D721Med (cell line): ENCODE measurements at regions not wholly inside any gene's neighbourhood (a gene's known extent, or its start where the extent isn't known, plus 50 kb on each side); places are given as distances from the start of the nearest gene placed in this dataset.

ENCODE experiments used
- DNase-seq: peaks from one replicate; pipeline ENCODE4 v3.0.0; 2011; ENCODE audit warnings: low spot score; ENCODE audit not compliant: insufficient read length
- FAIRE-seq: peaks from 2 replicates; lab custom pipeline; 2011; peaks lifted over from hg19 to GRCh38; lab: Jason Lieb, UNC
- CTCF ChIP-seq: IDR thresholded peaks from 2 replicates; pipeline ENCODE4 v1.5.1; 2012; ENCODE audit warnings: mild to moderate bottlenecking, control low read depth; ENCODE audit not compliant: insufficient read depth; ENCODE audit errors: missing control alignments

GRCh38 chr2:228269351-228269750, 87.9 kb upstream of the SPHKAP start:
- DNase-seq = no peak
- FAIRE-seq = no peak
- TF ChIP-seq CTCF = no peak

- FAIRE-seq (no peak), DNase-seq (no peak)
- no peak for TF ChIP-seq CTCF
Observed at GRCh38 chr2:228268756-228269155, 87.3 kb upstream of the SPHKAP start.

GRCh38 chr2:228268301-228268700, 86.8 kb upstream of the SPHKAP start:
- no peak for TF ChIP-seq CTCF
- no peak for DNase-seq
- no peak for FAIRE-seq

GRCh38 chr2:228263156-228263555, 81.7 kb upstream of the SPHKAP start:
- no peak for FAIRE-seq
- no peak for DNase-seq
- no peak for TF ChIP-seq CTCF

GRCh38 chr2:228261546-228261945, 80.1 kb upstream of the SPHKAP start:
- DNase-seq (no peak), FAIRE-seq (no peak)
- TF ChIP-seq CTCF = no peak

DNA sequence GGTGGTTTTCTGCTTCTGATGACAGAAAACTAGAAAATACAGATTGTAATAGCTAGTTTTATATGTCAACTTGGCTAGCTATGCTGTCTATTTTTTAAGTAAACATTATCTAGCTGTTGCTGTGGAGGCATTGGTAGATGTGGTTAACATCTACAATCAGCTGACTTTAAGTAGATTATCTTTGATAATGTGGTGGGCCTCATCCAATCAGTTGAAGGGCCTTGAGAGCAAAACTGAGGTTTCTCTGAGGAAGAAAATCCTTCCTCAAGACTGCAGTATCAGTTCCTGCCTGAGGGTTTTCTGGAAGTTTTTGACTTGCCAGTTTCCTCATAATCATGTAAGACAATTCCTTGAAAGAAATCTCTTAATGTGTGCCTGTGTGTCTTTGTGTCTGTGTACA, 75.9 kb upstream of the SPHKAP start:
- TF ChIP-seq CTCF = no peak
- DNase-seq (no peak), FAIRE-seq (no peak)

DNA sequence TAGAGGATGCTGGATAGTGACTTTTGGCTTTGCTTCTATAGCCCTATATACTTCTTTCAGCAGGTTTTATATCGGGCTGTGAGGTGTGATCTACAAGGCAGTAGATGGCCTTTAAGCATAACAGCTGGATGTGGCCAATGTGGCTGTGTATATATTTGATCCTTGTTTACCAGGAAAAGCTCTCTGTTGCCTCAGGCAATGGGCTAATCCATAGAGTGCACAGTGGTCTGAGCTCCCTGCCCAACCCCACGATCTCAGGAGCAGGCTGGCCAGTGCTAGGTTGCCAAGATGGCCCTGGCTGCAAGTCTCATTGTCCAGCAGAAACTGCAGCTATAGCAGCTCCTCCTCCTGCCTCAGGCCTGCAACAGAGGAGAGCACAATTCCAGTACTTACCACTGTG, 72.3 kb upstream of the SPHKAP start:
- DNase-seq = no peak
- no peak for TF ChIP-seq CTCF
- no peak for FAIRE-seq
